HepG2 (cell line): ENCODE measurements at regions not wholly inside any gene's neighbourhood (a gene's known extent, or its start where the extent isn't known, plus 50 kb on each side); places are given as distances from the start of the nearest gene placed in this dataset.

ENCODE experiments used
- ATAC-seq: fragments of 200-7000 bp; cut with Tn5 transposase; 3 replicates; pipeline ENCODE4 v1.9.1; 2020; ENCODE audit warnings: mild to moderate bottlenecking, moderate library complexity
- BruUV-seq: library from RNA; stranded (reverse); fragments of 400-500 nt; replicated peaks from 2 replicates; lab custom pipeline; 2021; lab: Mats Ljungman, UMichigan
- CTCF ChIA-PET: fragments of 300-600 bp; formaldehyde crosslinking; extraction: SDS; loops from one replicate; lab custom pipeline; 2021; ENCODE audit warnings: low total read pairs, inconsistent platforms, low intra/inter-chr PET ratio; lab: Yijun Ruan, JAX
- POLR2A ChIA-PET: fragments of 350-600 bp; sonication (Branson Sonifier 250); formaldehyde crosslinking; loops from one replicate; lab custom pipeline; 2020; ENCODE audit warnings: antibody characterized with exemption, inconsistent platforms; lab: Yijun Ruan, JAX
- DNase-seq: peaks from one replicate; pipeline ENCODE4 v3.0.0-alpha.2; 2015; ENCODE audit warnings: low spot score
- FAIRE-seq: peaks from 3 replicates; lab custom pipeline; 2011; peaks lifted over from hg19 to GRCh38; lab: Jason Lieb, UNC
- H2AFZ ChIP-seq: one replicate; pipeline ENCODE4 v1.6.1; 2011; ENCODE audit warnings: low read length, inconsistent platforms
- H3K27ac ChIP-seq: fragments of 300-600 bp; 3 replicates; pipeline ENCODE4 v1.8.0; 2011; ENCODE audit warnings: mixed run types, mild to moderate bottlenecking, mixed read lengths, low read length, inconsistent platforms; ENCODE audit not compliant: insufficient read depth; ENCODE audit errors: extremely low read length
- H3K27me3 ChIP-seq, 2 experiments: fragments of 200-600 bp in 1 of 2; 2 replicates in 1 of 2; 3 replicates in 1 of 2; pipeline versions ENCODE4 v1.6.0 to v1.8.0; 2011; ENCODE audit warnings: low read length in 2 of 2, mild to moderate bottlenecking in 2 of 2, moderate library complexity in 2 of 2, inconsistent platforms in 1 of 2; ENCODE audit not compliant: insufficient read depth in 2 of 2, control insufficient read depth in 1 of 2
- H3K36me3 ChIP-seq, 2 experiments: fragments of 200-600 bp in 1 of 2; replicated peaks in 1 of 2; 2 replicates in 1 of 2; 3 replicates in 1 of 2; pipeline versions ENCODE4 v1.5.1 to v1.8.0; 2011; ENCODE audit warnings: low read length in 2 of 2, inconsistent platforms in 1 of 2; ENCODE audit not compliant: insufficient read depth in 2 of 2, control insufficient read depth in 1 of 2
- H3K4me1 ChIP-seq: 2 replicates; pipeline ENCODE4 v1.5.1; 2012; ENCODE audit warnings: low read length, inconsistent platforms; ENCODE audit not compliant: insufficient read depth
- H3K4me2 ChIP-seq: 2 replicates; pipeline ENCODE4 v1.6.0; 2011; ENCODE audit warnings: low read depth, low read length, inconsistent platforms
- H3K4me3 ChIP-seq, 3 experiments: fragments of 200-600 bp in 1 of 3; sonication (generic), shearing (Covaris generic) in 1 of 3; replicated peaks in 1 of 3; 2 replicates each; pipeline ENCODE4 v1.5.1; 2011 to 2016; ENCODE audit warnings: low read length in 3 of 3, inconsistent platforms in 2 of 3, low read depth in 2 of 3, mild to moderate bottlenecking in 2 of 3, control low read depth in 1 of 3, mixed read lengths in 1 of 3; ENCODE audit not compliant: insufficient read depth in 1 of 3
- H3K79me2 ChIP-seq: one replicate; pipeline ENCODE4 v1.6.1; 2011; ENCODE audit warnings: low read length, inconsistent platforms; ENCODE audit not compliant: insufficient read depth
- H3K9ac ChIP-seq: 2 replicates; pipeline ENCODE4 v1.6.0; 2011; ENCODE audit warnings: mild to moderate bottlenecking, low read depth, low read length, inconsistent platforms; ENCODE audit not compliant: insufficient read depth
- H3K9me3 ChIP-seq: 2 replicates; pipeline ENCODE4 v1.5.1; 2012; ENCODE audit warnings: mild to moderate bottlenecking, low read length
- H4K20me1 ChIP-seq: 2 replicates; pipeline ENCODE4 v1.6.0; 2011; ENCODE audit warnings: inconsistent platforms, mild to moderate bottlenecking, low read length, moderate library complexity; ENCODE audit not compliant: insufficient read depth
- CHCHD3 ChIP-seq: sonication (generic); formaldehyde crosslinking; IDR thresholded peaks from 2 replicates; pipeline ENCODE4 v1.8.0; 2022; ENCODE audit warnings: mild to moderate bottlenecking, missing genetic modification reagents, moderate library complexity
- GATAD1 ChIP-seq: IDR thresholded peaks from 2 replicates; pipeline ENCODE4 v1.6.1; 2016; ENCODE audit warnings: missing genetic modification reagents, missing compliant biosample characterization
- TBP ChIP-seq: sonication (generic); formaldehyde crosslinking; IDR thresholded peaks from 2 replicates; pipeline ENCODE4 v1.5.0; 2020; ENCODE audit warnings: missing genetic modification reagents
- ZFP82 ChIP-seq: sonication (generic); formaldehyde crosslinking; IDR thresholded peaks from 2 replicates; pipeline ENCODE4 v1.5.1; 2020; ENCODE audit warnings: mild to moderate bottlenecking, missing genetic modification reagents, borderline replicate concordance
- ZNF747 ChIP-seq: sonication (generic); formaldehyde crosslinking; IDR thresholded peaks from 2 replicates; pipeline ENCODE4 v1.8.1; 2023; ENCODE audit warnings: missing genetic modification reagents, mild to moderate bottlenecking, borderline replicate concordance
- WGBS: methylation state at CpG from one replicate; pipeline ENCODE4 v1.1.6; 2017; ENCODE audit warnings: low lambda C conversion rate; 5-methylcytosine and 5-hydroxymethylcytosine counted together
- in situ Hi-C: cut with HindIII; loops from 2 replicates; pipeline ENCODE4 v1.10.0; 2017; ENCODE audit warnings: low pct_unique_long_range_greater_than_20kb; ENCODE audit not compliant: extremely low pct_ligation_motif_present
- intact Hi-C: fragments of 100-400 bp; cut with micrococcal nuclease; formaldehyde crosslinking; loops from one replicate; pipeline ENCODE4 v1.10.0; 2022; ENCODE audit not compliant: unreplicated experiment
- TF ChIP-seq, protein P1 (sequence below): sonication (generic); formaldehyde crosslinking; IDR thresholded peaks from 2 replicates; pipeline ENCODE4 v1.4.0; 2020; ENCODE audit warnings: missing genetic modification reagents
- TF ChIP-seq, protein P2 (sequence below): sonication (generic); formaldehyde crosslinking; IDR thresholded peaks from 2 replicates; pipeline ENCODE4 v1.9.0; 2021; ENCODE audit warnings: missing genetic modification reagents, borderline replicate concordance
- TF ChIP-seq, protein P3 (sequence below): sonication (generic); formaldehyde crosslinking; IDR thresholded peaks from 2 replicates; pipeline ENCODE4 v1.8.1; 2023; ENCODE audit warnings: mild to moderate bottlenecking, inconsistent platforms, moderate library complexity, missing genetic modification reagents, borderline replicate concordance

DNA sequence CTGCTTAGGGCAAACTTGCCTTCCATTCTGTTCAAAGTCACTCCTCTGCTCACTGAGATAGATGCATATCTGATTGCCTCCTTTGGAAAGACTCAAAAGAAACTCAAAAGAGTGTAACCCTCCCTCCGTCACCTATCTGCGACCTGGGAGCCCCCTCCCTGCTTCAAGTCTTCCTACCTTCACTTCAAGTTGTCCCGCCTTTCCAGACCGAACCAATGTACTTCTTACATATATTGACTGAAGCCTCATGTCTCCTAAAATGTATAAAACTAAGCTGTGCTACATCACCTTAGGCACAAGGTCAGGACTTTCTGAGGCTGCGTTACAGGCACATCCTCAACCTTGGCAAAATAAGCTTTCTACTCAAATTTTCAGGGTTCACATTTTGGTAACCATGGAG lies 77.4 kb upstream of the C1GALT1 start:
- in situ Hi-C loops = loop anchor here (5.0 to 10.0 kb wide), 2 partner anchors 77 to 120 kb away; partner anchors contain the start of gene C1GALT1
- H3K9ac ChIP-seq = no peak overlapping the region
- POLR2A ChIA-PET = interaction anchor here (1.1 to 1.6 kb wide), 3 partner anchors 10 to 77 kb away, joined by 4 to 5 read pairs (median 4); partner anchors contain the start of gene C1GALT1
- H2AFZ ChIP-seq = no peak overlapping the region
- BruUV-seq = no TSS peak
- no peak overlapping the region for H3K4me2 ChIP-seq
- FAIRE-seq (no peak), ATAC-seq (no peak), DNase-seq (no peak)
- H3K36me3 ChIP-seq = no peaks in the 10 kb centered on the region
- intact Hi-C loops = loop anchor here (5.0 to 10.0 kb wide), 3 partner anchors 122 to 430 kb away; partner anchors contain the start of gene COL28A1
- no peak overlapping the region for H3K4me3 ChIP-seq
- no peaks in the 10 kb centered on the region for H4K20me1 ChIP-seq
- no peak overlapping the region for H3K27ac ChIP-seq
- H3K27me3 ChIP-seq = no peaks in the 10 kb centered on the region
- CTCF ChIA-PET = no interaction called here
- peaks cover 8% of the 10 kb centered on the region for H3K9me3 ChIP-seq
- 96% methylated on average over 5 of the region's 5 CpGs for WGBS
- peaks cover 60% of the 10 kb centered on the region for H3K4me1 ChIP-seq
- TF ChIP-seq GATAD1 (CRISPR knock-in tag) (no peak), CHCHD3 (no peak), ZNF747 (CRISPR knock-in tag) (no peak), ZFP82 (CRISPR knock-in tag) (no peak), TBP (CRISPR knock-in tag) (no peak)
- TF ChIP-seq, protein P1, sequence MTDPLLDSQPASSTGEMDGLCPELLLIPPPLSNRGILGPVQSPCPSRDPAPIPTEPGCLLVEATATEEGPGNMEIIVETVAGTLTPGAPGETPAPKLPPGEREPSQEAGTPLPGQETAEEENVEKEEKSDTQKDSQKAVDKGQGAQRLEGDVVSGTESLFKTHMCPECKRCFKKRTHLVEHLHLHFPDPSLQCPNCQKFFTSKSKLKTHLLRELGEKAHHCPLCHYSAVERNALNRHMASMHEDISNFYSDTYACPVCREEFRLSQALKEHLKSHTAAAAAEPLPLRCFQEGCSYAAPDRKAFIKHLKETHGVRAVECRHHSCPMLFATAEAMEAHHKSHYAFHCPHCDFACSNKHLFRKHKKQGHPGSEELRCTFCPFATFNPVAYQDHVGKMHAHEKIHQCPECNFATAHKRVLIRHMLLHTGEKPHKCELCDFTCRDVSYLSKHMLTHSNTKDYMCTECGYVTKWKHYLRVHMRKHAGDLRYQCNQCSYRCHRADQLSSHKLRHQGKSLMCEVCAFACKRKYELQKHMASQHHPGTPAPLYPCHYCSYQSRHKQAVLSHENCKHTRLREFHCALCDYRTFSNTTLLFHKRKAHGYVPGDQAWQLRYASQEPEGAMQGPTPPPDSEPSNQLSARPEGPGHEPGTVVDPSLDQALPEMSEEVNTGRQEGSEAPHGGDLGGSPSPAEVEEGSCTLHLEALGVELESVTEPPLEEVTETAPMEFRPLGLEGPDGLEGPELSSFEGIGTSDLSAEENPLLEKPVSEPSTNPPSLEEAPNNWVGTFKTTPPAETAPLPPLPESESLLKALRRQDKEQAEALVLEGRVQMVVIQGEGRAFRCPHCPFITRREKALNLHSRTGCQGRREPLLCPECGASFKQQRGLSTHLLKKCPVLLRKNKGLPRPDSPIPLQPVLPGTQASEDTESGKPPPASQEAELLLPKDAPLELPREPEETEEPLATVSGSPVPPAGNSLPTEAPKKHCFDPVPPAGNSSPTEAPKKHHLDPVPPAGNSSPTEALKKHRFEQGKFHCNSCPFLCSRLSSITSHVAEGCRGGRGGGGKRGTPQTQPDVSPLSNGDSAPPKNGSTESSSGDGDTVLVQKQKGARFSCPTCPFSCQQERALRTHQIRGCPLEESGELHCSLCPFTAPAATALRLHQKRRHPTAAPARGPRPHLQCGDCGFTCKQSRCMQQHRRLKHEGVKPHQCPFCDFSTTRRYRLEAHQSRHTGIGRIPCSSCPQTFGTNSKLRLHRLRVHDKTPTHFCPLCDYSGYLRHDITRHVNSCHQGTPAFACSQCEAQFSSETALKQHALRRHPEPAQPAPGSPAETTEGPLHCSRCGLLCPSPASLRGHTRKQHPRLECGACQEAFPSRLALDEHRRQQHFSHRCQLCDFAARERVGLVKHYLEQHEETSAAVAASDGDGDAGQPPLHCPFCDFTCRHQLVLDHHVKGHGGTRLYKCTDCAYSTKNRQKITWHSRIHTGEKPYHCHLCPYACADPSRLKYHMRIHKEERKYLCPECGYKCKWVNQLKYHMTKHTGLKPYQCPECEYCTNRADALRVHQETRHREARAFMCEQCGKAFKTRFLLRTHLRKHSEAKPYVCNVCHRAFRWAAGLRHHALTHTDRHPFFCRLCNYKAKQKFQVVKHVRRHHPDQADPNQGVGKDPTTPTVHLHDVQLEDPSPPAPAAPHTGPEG (CRISPR knock-in tag) = no peak
- TF ChIP-seq, protein P2, sequence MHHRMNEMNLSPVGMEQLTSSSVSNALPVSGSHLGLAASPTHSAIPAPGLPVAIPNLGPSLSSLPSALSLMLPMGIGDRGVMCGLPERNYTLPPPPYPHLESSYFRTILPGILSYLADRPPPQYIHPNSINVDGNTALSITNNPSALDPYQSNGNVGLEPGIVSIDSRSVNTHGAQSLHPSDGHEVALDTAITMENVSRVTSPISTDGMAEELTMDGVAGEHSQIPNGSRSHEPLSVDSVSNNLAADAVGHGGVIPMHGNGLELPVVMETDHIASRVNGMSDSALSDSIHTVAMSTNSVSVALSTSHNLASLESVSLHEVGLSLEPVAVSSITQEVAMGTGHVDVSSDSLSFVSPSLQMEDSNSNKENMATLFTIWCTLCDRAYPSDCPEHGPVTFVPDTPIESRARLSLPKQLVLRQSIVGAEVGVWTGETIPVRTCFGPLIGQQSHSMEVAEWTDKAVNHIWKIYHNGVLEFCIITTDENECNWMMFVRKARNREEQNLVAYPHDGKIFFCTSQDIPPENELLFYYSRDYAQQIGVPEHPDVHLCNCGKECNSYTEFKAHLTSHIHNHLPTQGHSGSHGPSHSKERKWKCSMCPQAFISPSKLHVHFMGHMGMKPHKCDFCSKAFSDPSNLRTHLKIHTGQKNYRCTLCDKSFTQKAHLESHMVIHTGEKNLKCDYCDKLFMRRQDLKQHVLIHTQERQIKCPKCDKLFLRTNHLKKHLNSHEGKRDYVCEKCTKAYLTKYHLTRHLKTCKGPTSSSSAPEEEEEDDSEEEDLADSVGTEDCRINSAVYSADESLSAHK (CRISPR knock-in tag) = no peak
- TF ChIP-seq, protein P3, sequence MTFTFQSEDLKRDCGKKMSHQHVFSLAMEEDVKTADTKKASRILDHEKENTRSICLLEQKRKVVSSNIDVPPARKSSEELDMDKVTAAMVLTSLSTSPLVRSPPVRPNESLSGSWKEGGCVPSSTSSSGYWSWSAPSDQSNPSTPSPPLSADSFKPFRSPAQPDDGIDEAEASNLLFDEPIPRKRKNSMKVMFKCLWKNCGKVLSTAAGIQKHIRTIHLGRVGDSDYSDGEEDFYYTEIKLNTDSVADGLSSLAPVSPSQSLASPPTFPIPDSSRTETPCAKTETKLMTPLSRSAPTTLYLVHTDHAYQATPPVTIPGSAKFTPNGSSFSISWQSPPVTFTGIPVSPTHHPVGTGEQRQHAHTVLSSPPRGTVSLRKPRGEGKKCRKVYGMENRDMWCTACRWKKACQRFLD = no peak
- no peaks in the 10 kb centered on the region for H3K79me2 ChIP-seq
